NT2/D1 (cell line): ENCODE measurements at regions not wholly inside any gene's neighbourhood (a gene's known extent, or its start where the extent isn't known, plus 50 kb on each side); places are given as distances from the start of the nearest gene placed in this dataset.
"Not testable (repeated sequence)": the region's sequence is repeated elsewhere in the genome, so short reads cannot be mapped to it uniquely, and the experiment has no call there.

Experiments
- DNase-seq: peaks from one replicate; pipeline ENCODE4 v3.0.0-alpha.2; 2011; ENCODE audit warnings: low read depth, low spot score
- H3K27me3 ChIP-seq: 2 replicates; pipeline ENCODE4 v1.6.0; 2011; ENCODE audit warnings: mild to moderate bottlenecking; ENCODE audit not compliant: insufficient read length, insufficient read depth
- H3K36me3 ChIP-seq: 2 replicates; pipeline ENCODE4 v1.6.1; 2011; ENCODE audit warnings: mild to moderate bottlenecking, low read length, mixed read lengths; ENCODE audit not compliant: insufficient read depth, insufficient read length
- H3K4me1 ChIP-seq: 2 replicates; pipeline ENCODE4 v1.5.1; 2011; ENCODE audit not compliant: insufficient read depth, insufficient read length
- H3K4me3 ChIP-seq: 2 replicates; pipeline ENCODE4 v1.5.1; 2011; ENCODE audit warnings: low read depth; ENCODE audit not compliant: insufficient read length
- H3K9ac ChIP-seq: 2 replicates; pipeline ENCODE4 v1.6.0; 2011; ENCODE audit warnings: low read depth; ENCODE audit not compliant: insufficient read length
- H3K9me3 ChIP-seq: 2 replicates; pipeline ENCODE4 v1.5.1; 2011; ENCODE audit warnings: mild to moderate bottlenecking, low read length; ENCODE audit not compliant: insufficient read depth
- SUZ12 ChIP-seq: IDR thresholded peaks from 2 replicates; pipeline ENCODE4 v1.6.1; 2011; ENCODE audit not compliant: insufficient read length, insufficient read depth; ENCODE audit errors: extremely low read depth
- YY1 ChIP-seq: IDR thresholded peaks from 2 replicates; pipeline ENCODE4 v1.6.1; 2011; ENCODE audit not compliant: insufficient read length, insufficient read depth
- ZNF274 ChIP-seq: IDR thresholded peaks from 2 replicates; pipeline ENCODE4 v1.6.1; 2011; ENCODE audit warnings: mild to moderate bottlenecking, low read depth, low read length

- Histone ChIP-seq H3K27me3 (no peaks in the 10 kb centered on the region), H3K9me3 (no peaks in the 10 kb centered on the region), H3K9ac (no peak overlapping the region), H3K4me3 (no peak overlapping the region), H3K36me3 (no peaks in the 10 kb centered on the region), H3K4me1 (no peaks in the 10 kb centered on the region)
- no peak for DNase-seq
- no peak for TF ChIP-seq SUZ12
- TF ChIP-seq YY1, result no peak
- TF ChIP-seq ZNF274, result no peak
These were observed 610.5 kb upstream of the LRRTM4 start for GRCh38 chr2:78132391-78133370.

- Histone ChIP-seq H3K36me3 (no peaks in the 10 kb centered on the region), H3K9me3 (no peaks in the 10 kb centered on the region), H3K9ac (no peak overlapping the region), H3K4me3 (no peak overlapping the region), H3K4me1 (no peaks in the 10 kb centered on the region), H3K27me3 (no peaks in the 10 kb centered on the region)
- TF ChIP-seq SUZ12 (no peak), YY1 (no peak), ZNF274 (no peak)
- no peak for DNase-seq
These were observed 623.3 kb upstream of the LRRTM4 start for GRCh38 chr2:78145395-78145996.

- no peak for DNase-seq
- no peaks in the 10 kb centered on the region for H3K9me3 ChIP-seq
- no peak overlapping the region for H3K4me3 ChIP-seq
- TF ChIP-seq YY1 (no peak), ZNF274 (no peak), SUZ12 (no peak)
- no peaks in the 10 kb centered on the region for H3K36me3 ChIP-seq
- H3K9ac ChIP-seq, result no peak overlapping the region
- H3K27me3 ChIP-seq, result no peaks in the 10 kb centered on the region
- no peaks in the 10 kb centered on the region for H3K4me1 ChIP-seq
These were observed 624.0 kb upstream of the LRRTM4 start for GRCh38 chr2:78145997-78146722.

DNA sequence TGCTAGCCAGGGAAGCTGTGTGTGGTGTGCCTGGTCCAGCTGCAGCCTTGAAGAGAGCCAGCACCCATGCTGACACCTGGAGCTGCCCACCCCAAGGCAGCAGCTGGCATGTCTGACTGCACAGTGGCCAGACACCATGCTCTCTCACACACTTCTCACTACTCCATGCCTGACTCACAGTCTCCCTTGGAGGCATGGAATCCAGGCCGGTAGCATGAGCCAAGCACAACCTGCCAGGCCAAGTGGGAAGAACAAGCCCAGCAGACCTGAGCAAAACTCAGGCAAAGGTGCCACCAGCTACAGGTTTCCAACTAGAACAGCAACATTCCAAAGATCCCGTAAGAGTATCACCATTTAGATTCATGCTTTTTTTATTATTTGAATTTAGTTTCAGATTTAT is 625.3 kb upstream of the LRRTM4 start:
- Histone ChIP-seq H3K9me3 (no peaks in the 10 kb centered on the region), H3K4me1 (no peaks in the 10 kb centered on the region), H3K4me3 (no peak overlapping the region), H3K27me3 (no peaks in the 10 kb centered on the region), H3K9ac (no peak overlapping the region), H3K36me3 (no peaks in the 10 kb centered on the region)
- TF ChIP-seq ZNF274 (no peak), SUZ12 (no peak), YY1 (no peak)
- DNase-seq, result no peak

DNA sequence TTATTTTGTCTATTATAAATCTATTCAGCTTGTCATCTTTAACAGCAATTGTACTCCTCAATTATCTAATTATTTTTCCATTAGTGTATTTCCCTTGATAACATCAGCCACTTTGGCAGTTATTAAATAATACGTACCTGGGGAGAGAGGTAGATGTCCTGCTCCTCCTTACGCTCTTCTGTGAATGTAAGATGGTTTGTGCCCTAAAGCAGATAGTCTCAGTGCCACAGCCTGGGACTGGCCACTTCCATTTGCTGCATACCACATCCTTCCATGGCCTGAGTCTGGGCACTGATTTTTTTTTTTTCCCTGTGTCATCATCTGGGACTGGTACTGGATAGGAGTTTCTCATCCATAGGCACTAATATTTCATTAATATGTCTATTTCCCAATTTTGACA is 632.4 kb upstream of the LRRTM4 start:
- Histone ChIP-seq H3K36me3 (no peaks in the 10 kb centered on the region), H3K4me1 (no peaks in the 10 kb centered on the region), H3K9me3 (no peaks in the 10 kb centered on the region), H3K27me3 (no peaks in the 10 kb centered on the region), H3K4me3 (no peak overlapping the region), H3K9ac (no peak overlapping the region)
- TF ChIP-seq YY1 (no peak), ZNF274 (no peak), SUZ12 (no peak)
- DNase-seq, result no peak

DNA sequence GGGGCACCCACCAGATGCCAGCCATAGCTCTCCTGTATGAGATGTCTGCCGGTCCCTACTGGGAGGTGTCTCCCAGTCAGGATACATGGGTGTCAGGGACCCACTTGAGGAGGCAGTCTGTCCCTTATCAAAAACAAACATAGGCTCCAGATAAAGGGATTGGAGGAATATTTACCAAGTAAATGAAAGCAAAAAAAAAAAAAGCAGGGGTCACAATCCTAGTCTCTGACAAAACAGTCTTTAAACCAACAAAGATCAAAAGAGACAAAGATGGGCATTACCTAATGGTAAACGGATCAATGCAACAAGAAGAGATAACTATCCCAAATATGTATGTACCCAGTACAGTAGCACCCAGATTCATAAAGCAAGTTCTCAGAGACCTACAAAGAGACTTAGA is 640.0 kb upstream of the LRRTM4 start:
- Histone ChIP-seq H3K27me3 (no peaks in the 10 kb centered on the region), H3K4me3 (no peak overlapping the region), H3K4me1 (no peaks in the 10 kb centered on the region), H3K9ac (no peak overlapping the region), H3K36me3 (no peaks in the 10 kb centered on the region), H3K9me3 (no peaks in the 10 kb centered on the region)
- no peak for DNase-seq
- TF ChIP-seq SUZ12, result no peak
- no peak for TF ChIP-seq YY1
- no peak for TF ChIP-seq ZNF274

GRCh38 chr2:78172157-78172556 is 650.0 kb upstream of the LRRTM4 start:
- not testable (repeated sequence) for H3K36me3 ChIP-seq, H3K9ac ChIP-seq, H3K4me3 ChIP-seq, DNase-seq, H3K27me3 ChIP-seq, H3K9me3 ChIP-seq, H3K4me1 ChIP-seq
